Testis (tissue), 2 donors: ENCODE measurements at regions not wholly inside any gene's neighbourhood (a gene's known extent, or its start where the extent isn't known, plus 50 kb on each side); places are given as distances from the start of the nearest gene placed in this dataset.

Experiments used
- POLR2A ChIP-seq: fragments of 450-650 bp; IDR thresholded peaks from one replicate; pipeline ENCODE4 v1.6.1; 2017; ENCODE audit warnings: antibody characterized with exemption, mild to moderate bottlenecking, moderate library complexity
- TF ChIP-seq, protein P1 (sequence below), 3 experiments: fragments of 450-650 bp in 2 of 3; fragments of 200-600 bp in 1 of 3; sonication (generic) in 1 of 3; IDR thresholded peaks; one replicate each; pipeline ENCODE4 v1.5.1; 2016 to 2019; ENCODE audit warnings: antibody characterized with exemption in 3 of 3, mild to moderate bottlenecking in 2 of 3, moderate library complexity in 1 of 3

DNA sequence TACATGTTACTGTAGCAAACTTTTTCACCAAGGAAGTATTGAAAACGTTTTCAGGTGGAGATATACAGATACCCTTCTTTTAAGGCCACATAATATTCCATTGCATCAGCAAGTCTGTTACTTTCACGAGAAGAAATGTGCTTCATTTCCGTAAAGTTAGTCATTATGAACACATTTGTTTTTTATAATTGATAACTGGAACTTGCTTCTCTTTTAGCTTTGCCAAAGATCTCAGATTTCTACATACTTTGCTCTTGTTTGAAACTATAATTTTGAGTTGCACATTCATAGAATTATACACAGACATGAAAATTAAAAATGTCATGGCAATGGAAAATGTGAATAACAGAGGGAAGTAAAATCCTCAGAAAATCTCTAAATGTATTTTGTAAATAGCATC is 128.7 kb upstream of the GIMD1 start:
- TF ChIP-seq, protein P1, sequence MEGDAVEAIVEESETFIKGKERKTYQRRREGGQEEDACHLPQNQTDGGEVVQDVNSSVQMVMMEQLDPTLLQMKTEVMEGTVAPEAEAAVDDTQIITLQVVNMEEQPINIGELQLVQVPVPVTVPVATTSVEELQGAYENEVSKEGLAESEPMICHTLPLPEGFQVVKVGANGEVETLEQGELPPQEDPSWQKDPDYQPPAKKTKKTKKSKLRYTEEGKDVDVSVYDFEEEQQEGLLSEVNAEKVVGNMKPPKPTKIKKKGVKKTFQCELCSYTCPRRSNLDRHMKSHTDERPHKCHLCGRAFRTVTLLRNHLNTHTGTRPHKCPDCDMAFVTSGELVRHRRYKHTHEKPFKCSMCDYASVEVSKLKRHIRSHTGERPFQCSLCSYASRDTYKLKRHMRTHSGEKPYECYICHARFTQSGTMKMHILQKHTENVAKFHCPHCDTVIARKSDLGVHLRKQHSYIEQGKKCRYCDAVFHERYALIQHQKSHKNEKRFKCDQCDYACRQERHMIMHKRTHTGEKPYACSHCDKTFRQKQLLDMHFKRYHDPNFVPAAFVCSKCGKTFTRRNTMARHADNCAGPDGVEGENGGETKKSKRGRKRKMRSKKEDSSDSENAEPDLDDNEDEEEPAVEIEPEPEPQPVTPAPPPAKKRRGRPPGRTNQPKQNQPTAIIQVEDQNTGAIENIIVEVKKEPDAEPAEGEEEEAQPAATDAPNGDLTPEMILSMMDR (IDR thresholded peaks at IDR 0.05), result no peak
- no peak for TF ChIP-seq POLR2A
